Right cardiac atrium (tissue), 5 donors: ENCODE measurements at regions not wholly inside any gene's neighbourhood (a gene's known extent, or its start where the extent isn't known, plus 50 kb on each side); places are given as distances from the start of the nearest gene placed in this dataset.
A peak's percentile ranks its signal among the peaks of the same experiment; 100 is the strongest.
"Not testable (repeated sequence)": the region's sequence is repeated elsewhere in the genome, so short reads cannot be mapped to it uniquely, and the experiment has no call there.

Source experiments
- ATAC-seq, 2 donors: fragments of 200-7000 bp; cut with Tn5 transposase; one replicate each; pipeline versions ENCODE4 v1.8.0 to v1.9.1; 2020; ENCODE audit warnings: moderate library complexity in 2 of 2, mild to moderate bottlenecking in 1 of 2
- DNase-seq, 3 donors: peaks; one replicate each; pipeline ENCODE4 v3.0.0-alpha.2; 2020
- H3K27ac ChIP-seq: one replicate; pipeline ENCODE4 v1.5.1; 2013; ENCODE audit warnings: mild to moderate bottlenecking, low read length, control low read depth, moderate library complexity
- H3K27me3 ChIP-seq: one replicate; pipeline ENCODE4 v1.6.1; 2013; ENCODE audit not compliant: control insufficient read depth, insufficient read depth
- H3K4me1 ChIP-seq: one replicate; pipeline ENCODE4 v1.6.1; 2013; ENCODE audit warnings: low read length; ENCODE audit not compliant: control insufficient read depth, insufficient read depth
- H3K4me3 ChIP-seq: one replicate; pipeline ENCODE4 v1.5.1; 2013; ENCODE audit warnings: low read length, control low read depth
- H3K9me3 ChIP-seq: one replicate; pipeline ENCODE4 v1.6.1; 2013; ENCODE audit warnings: low read length; ENCODE audit not compliant: control insufficient read depth
- WGBS: extraction: QIAGEN DNeasy Blood & Tissue Kit; methylation state at CpG from one replicate; pipeline ENCODE4 v1.1.7; 2013; 5-methylcytosine and 5-hydroxymethylcytosine counted together
- intact Hi-C, 4 donors: fragments of 100-400 bp; cut with DNase I; formaldehyde crosslinking; loops; one replicate each; pipeline versions ENCODE4 v1.11.0 to v1.14.0; 2022 to 2023
- donor health status: healthy with polysubstance abuse.
- donor health status: DM: no; HTN: yes; CAD: no.
- donor health status: DM: no; HTN: no; CAD: no.
- donor health status: DM: no; HTN: yes; CAD: no; lungs with severe emphysema.
- donor health status: DM: yes; HTN: yes; CAD: no.

GRCh38 chr10:106384496-106384895 is 780.0 kb downstream of the SORCS1 start:
- intact Hi-C loops, result no loop called here
- ATAC-seq (no peak), DNase-seq (no peak)
- H3K4me3 ChIP-seq, result no peak overlapping the region
- H3K9me3 ChIP-seq, result no peaks in the 10 kb centered on the region
- no peaks in the 10 kb centered on the region for H3K4me1 ChIP-seq
- WGBS, result 38% methylated on average over 5 of the region's 5 CpGs
- H3K27ac ChIP-seq, result no peak overlapping the region
- H3K27me3 ChIP-seq, result no peaks in the 10 kb centered on the region

GRCh38 chr10:106380706-106381105 is 783.8 kb downstream of the SORCS1 start:
- Histone ChIP-seq H3K4me1 (no peaks in the 10 kb centered on the region), H3K4me3 (no peak overlapping the region), H3K9me3 (no peaks in the 10 kb centered on the region), H3K27ac (no peak overlapping the region), H3K27me3 (no peaks in the 10 kb centered on the region)
- whole genome bisulfite sequencing, result 88% methylated on average over 3 of the region's 3 CpGs
- intact Hi-C loops, result no loop called here
- ATAC-seq (no peak), DNase-seq (no peak)

- no peaks in the 10 kb centered on the region for H3K9me3 ChIP-seq
- ATAC-seq (no peak), DNase-seq (no peak)
- no peak overlapping the region for H3K4me3 ChIP-seq
- no peak overlapping the region for H3K27ac ChIP-seq
- intact Hi-C loops, result no loop called here
- H3K4me1 ChIP-seq, result peaks cover 1% of the 10 kb centered on the region
- 86% methylated on average over 3 of the region's 3 CpGs for WGBS
- no peaks in the 10 kb centered on the region for H3K27me3 ChIP-seq
These were observed 786.3 kb downstream of the SORCS1 start for GRCh38 chr10:106378251-106378650.

- intact Hi-C loops, result no loop called here
- Histone ChIP-seq H3K9me3 (no peaks in the 10 kb centered on the region), H3K27me3 (no peaks in the 10 kb centered on the region), H3K27ac (no peak overlapping the region), H3K4me3 (no peak overlapping the region), H3K4me1 (peaks cover 1% of the 10 kb centered on the region)
- ATAC-seq (no peak), DNase-seq (no peak)
- WGBS, result 88% methylated on average over 6 of the region's 6 CpGs
These were observed 793.8 kb downstream of the SORCS1 start for GRCh38 chr10:106370751-106371150.

- intact Hi-C loops, result no loop called here
- Histone ChIP-seq H3K9me3 (no peaks in the 10 kb centered on the region), H3K4me3 (no peak overlapping the region), H3K27ac (no peak overlapping the region), H3K4me1 (no peaks in the 10 kb centered on the region), H3K27me3 (no peaks in the 10 kb centered on the region)
- WGBS, result 42% methylated on average over 2 of the region's 2 CpGs
- ATAC-seq (peak; percentile 96 to 97), DNase-seq (no peak)
These were observed 803.6 kb downstream of the SORCS1 start for GRCh38 chr10:106360870-106361269.

- intact Hi-C loops, result no loop called here
- H3K27ac ChIP-seq, result no peak overlapping the region
- H3K9me3 ChIP-seq, result no peaks in the 10 kb centered on the region
- ATAC-seq (no peak), DNase-seq (no peak)
- 48% methylated on average over 2 of the region's 2 CpGs for WGBS
- no peak overlapping the region for H3K4me3 ChIP-seq
- no peaks in the 10 kb centered on the region for H3K4me1 ChIP-seq
- no peaks in the 10 kb centered on the region for H3K27me3 ChIP-seq
These were observed 809.1 kb downstream of the SORCS1 start for GRCh38 chr10:106355450-106355849.

- DNase-seq (no peak), ATAC-seq (no peak)
- no peaks in the 10 kb centered on the region for H3K9me3 ChIP-seq
- no peak overlapping the region for H3K27ac ChIP-seq
- no peak overlapping the region for H3K4me3 ChIP-seq
- intact Hi-C loops, result no loop called here
- H3K27me3 ChIP-seq, result no peaks in the 10 kb centered on the region
- H3K4me1 ChIP-seq, result no peaks in the 10 kb centered on the region
These were observed 815.6 kb downstream of the SORCS1 start for GRCh38 chr10:106348933-106349332.

GRCh38 chr10:106347547-106347946 is 817.0 kb downstream of the SORCS1 start:
- ATAC-seq (no peak), DNase-seq (no peak)
- intact Hi-C loops, result no loop called here
- Histone ChIP-seq H3K27me3 (no peaks in the 10 kb centered on the region), H3K4me1 (no peaks in the 10 kb centered on the region), H3K27ac (no peak overlapping the region), H3K9me3 (no peaks in the 10 kb centered on the region), H3K4me3 (no peak overlapping the region)
- 73% methylated on average over 2 of the region's 2 CpGs for WGBS

GRCh38 chr10:106343539-106343938 is 821.0 kb downstream of the SORCS1 start:
- H3K9me3 ChIP-seq, H3K27me3 ChIP-seq, DNase-seq, intact Hi-C loops, H3K4me3 ChIP-seq, H3K27ac ChIP-seq, ATAC-seq, H3K4me1 ChIP-seq: not testable (repeated sequence)
- WGBS, result 77% methylated on average over 10 of the region's 10 CpGs

- ATAC-seq (no peak), DNase-seq (no peak)
- H3K27me3 ChIP-seq, result no peaks in the 10 kb centered on the region
- H3K4me1 ChIP-seq, result no peaks in the 10 kb centered on the region
- intact Hi-C loops, result no loop called here
- 43% methylated on average over 3 of the region's 3 CpGs for WGBS
- H3K4me3 ChIP-seq, result no peak overlapping the region
- H3K9me3 ChIP-seq, result no peaks in the 10 kb centered on the region
- no peak overlapping the region for H3K27ac ChIP-seq
These were observed 823.1 kb downstream of the SORCS1 start for GRCh38 chr10:106341356-106341755.

DNA sequence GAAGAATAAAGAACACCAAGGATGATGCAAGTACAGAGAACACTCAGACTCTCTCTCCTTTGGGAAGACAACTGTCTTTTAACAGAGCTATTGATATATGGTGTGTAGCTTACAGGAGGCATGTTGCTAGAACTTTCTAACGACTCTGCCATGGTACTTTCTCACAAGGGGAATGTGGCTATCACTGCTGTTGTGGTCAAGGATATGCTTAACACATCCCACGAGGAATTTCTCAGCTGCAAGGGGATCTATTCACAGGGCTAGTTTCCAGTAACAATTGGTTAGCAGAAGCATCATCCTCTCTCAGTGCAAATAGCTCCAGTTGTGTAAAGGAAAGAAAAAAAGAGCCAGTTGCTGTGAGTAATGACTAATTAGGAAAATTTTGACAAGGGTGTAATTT is 826.0 kb downstream of the SORCS1 start:
- DNase-seq (no peak), ATAC-seq (no peak)
- intact Hi-C loops, result no loop called here
- no peak overlapping the region for H3K4me3 ChIP-seq
- 23% methylated on average over 2 of the region's 2 CpGs for WGBS
- H3K27me3 ChIP-seq, result no peaks in the 10 kb centered on the region
- H3K9me3 ChIP-seq, result no peaks in the 10 kb centered on the region
- no peaks in the 10 kb centered on the region for H3K4me1 ChIP-seq
- H3K27ac ChIP-seq, result no peak overlapping the region

DNA sequence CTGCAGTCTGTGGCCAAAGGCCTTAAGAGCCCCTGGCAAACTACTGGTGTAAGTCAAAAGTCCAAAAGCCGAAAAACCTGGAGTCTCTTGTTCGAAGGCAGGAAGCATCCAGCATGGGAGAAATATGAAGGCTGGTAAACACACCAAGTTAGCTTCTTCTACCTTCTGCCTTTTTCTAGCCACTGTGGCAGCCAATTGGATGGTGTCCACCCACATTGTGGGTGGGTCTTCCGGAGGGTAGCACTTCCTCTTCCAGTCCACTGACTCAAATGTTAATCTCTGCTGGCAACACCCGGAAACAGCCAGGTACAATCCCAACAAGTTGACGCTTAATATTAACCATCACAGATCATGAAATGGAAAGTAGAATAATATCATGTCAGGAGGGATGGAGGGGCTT is 827.6 kb downstream of the SORCS1 start:
- Histone ChIP-seq H3K4me3 (no peak overlapping the region), H3K27me3 (no peaks in the 10 kb centered on the region), H3K4me1 (no peaks in the 10 kb centered on the region), H3K27ac (no peak overlapping the region), H3K9me3 (no peaks in the 10 kb centered on the region)
- no peak for ATAC-seq
- WGBS, result 89% methylated on average over 5 of the region's 5 CpGs
- DNase-seq, result no peak
- intact Hi-C loops, result no loop called here
